ENCODE measurements at regions not wholly inside any gene's neighbourhood (a gene's known extent, or its start where the extent isn't known, plus 50 kb on each side); places are given as distances from the start of the nearest gene placed in this dataset.
A peak's percentile ranks its signal among the peaks of the same experiment; 100 is the strongest.

- DNase-seq (ENCODE audit: low read depth): no peak
- Histone ChIP-seq H3K36me3 (ENCODE audit: control insufficient read depth, insufficient read depth, low read length) (no peaks in the 10 kb centered on the region), H3K4me3 (ENCODE audit: low read depth, low read length) (no peak overlapping the region), H3K27me3 (ENCODE audit: control insufficient read depth, insufficient read depth, low read length) (no peaks in the 10 kb centered on the region)
- no peak for TF ChIP-seq CTCF (IDR thresholded peaks at IDR 0.05; ENCODE audit: insufficient read depth, low read length, poor library complexity, severe bottlenecking)
Observed at GRCh38 chr2:175698061-175698460, 304.0 kb downstream of the LNPK start.

GRCh38 chr2:175690113-175690837 is 311.8 kb downstream of the LNPK start:
- H3K27me3 ChIP-seq (ENCODE audit: control insufficient read depth, insufficient read depth, low read length): peaks cover 4% of the 10 kb centered on the region
- TF ChIP-seq CTCF (IDR thresholded peaks at IDR 0.05; ENCODE audit: insufficient read depth, low read length, poor library complexity, severe bottlenecking): peak; percentile 74
- no peak overlapping the region for H3K4me3 ChIP-seq (ENCODE audit: low read depth, low read length)
- DNase-seq (ENCODE audit: low read depth): peak; percentile 19
- no peaks in the 10 kb centered on the region for H3K36me3 ChIP-seq (ENCODE audit: control insufficient read depth, insufficient read depth, low read length)

GRCh38 chr2:175688243-175688642 is 313.8 kb downstream of the LNPK start:
- no peak for TF ChIP-seq CTCF (IDR thresholded peaks at IDR 0.05; ENCODE audit: insufficient read depth, low read length, poor library complexity, severe bottlenecking)
- H3K27me3 ChIP-seq (ENCODE audit: control insufficient read depth, insufficient read depth, low read length): peaks cover 4% of the 10 kb centered on the region

GRCh38 chr2:175687465-175687864 is 314.6 kb downstream of the LNPK start:
- Histone ChIP-seq H3K4me3 (ENCODE audit: low read depth, low read length) (no peak overlapping the region), H3K27me3 (ENCODE audit: control insufficient read depth, insufficient read depth, low read length) (peaks cover 4% of the 10 kb centered on the region), H3K36me3 (ENCODE audit: control insufficient read depth, insufficient read depth, low read length) (no peaks in the 10 kb centered on the region)
- no peak for DNase-seq (ENCODE audit: low read depth)
- no peak for TF ChIP-seq CTCF (IDR thresholded peaks at IDR 0.05; ENCODE audit: insufficient read depth, low read length, poor library complexity, severe bottlenecking)

More at GRCh38 chr2:175688243-175688642, 313.8 kb downstream of the LNPK start:
- DNase-seq (ENCODE audit: low read depth): no peak
- H3K36me3 ChIP-seq (ENCODE audit: control insufficient read depth, insufficient read depth, low read length): no peaks in the 10 kb centered on the region
- no peak overlapping the region for H3K4me3 ChIP-seq (ENCODE audit: low read depth, low read length)

- Histone ChIP-seq H3K27me3 (ENCODE audit: control insufficient read depth, insufficient read depth, low read length) (peaks cover 4% of the 10 kb centered on the region), H3K4me3 (ENCODE audit: low read depth, low read length) (no peak overlapping the region), H3K36me3 (ENCODE audit: control insufficient read depth, insufficient read depth, low read length) (no peaks in the 10 kb centered on the region)
- no peak for DNase-seq (ENCODE audit: low read depth)
- no peak for TF ChIP-seq CTCF (IDR thresholded peaks at IDR 0.05; ENCODE audit: insufficient read depth, low read length, poor library complexity, severe bottlenecking)
Observed at GRCh38 chr2:175686002-175686401, 316.1 kb downstream of the LNPK start.

- Histone ChIP-seq H3K36me3 (ENCODE audit: control insufficient read depth, insufficient read depth, low read length) (no peaks in the 10 kb centered on the region), H3K4me3 (ENCODE audit: low read depth, low read length) (no peak overlapping the region), H3K27me3 (ENCODE audit: control insufficient read depth, insufficient read depth, low read length) (peaks cover 4% of the 10 kb centered on the region)
- TF ChIP-seq CTCF (IDR thresholded peaks at IDR 0.05; ENCODE audit: insufficient read depth, low read length, poor library complexity, severe bottlenecking): no peak
- no peak for DNase-seq (ENCODE audit: low read depth)
Observed at GRCh38 chr2:175684466-175684865, 317.6 kb downstream of the LNPK start.
